Cardiac septum (tissue), 1 donor: ENCODE measurements at regions not wholly inside any gene's neighbourhood (a gene's known extent, or its start where the extent isn't known, plus 50 kb on each side); places are given as distances from the start of the nearest gene placed in this dataset.

Source experiments
- DNase-seq: peaks from one replicate; pipeline ENCODE4 v3.0.0-alpha.2; 2020; ENCODE audit warnings: low spot score
- intact Hi-C: fragments of 100-400 bp; cut with DNase I; formaldehyde crosslinking; loops from one replicate; pipeline ENCODE4 v1.14.0; 2022
- donor health status: DM: no; HTN: no; CAD: no.

GRCh38 chr13:73250061-73250460, 191.3 kb downstream of the KLF5 start:
- no peak for DNase-seq
- intact Hi-C loops, result no loop called here

- intact Hi-C loops, result no loop called here
- no peak for DNase-seq
Measured at GRCh38 chr13:73248711-73249580, 190.1 kb downstream of the KLF5 start.

GRCh38 chr13:73248154-73248553, 189.3 kb downstream of the KLF5 start:
- intact Hi-C loops, result no loop called here
- DNase-seq, result no peak

GRCh38 chr13:73245246-73245645, 186.4 kb downstream of the KLF5 start:
- intact Hi-C loops, result no loop called here

GRCh38 chr13:73244467-73244866, 185.7 kb downstream of the KLF5 start:
- intact Hi-C loops, result no loop called here
- no peak for DNase-seq

More at GRCh38 chr13:73245246-73245645, 186.4 kb downstream of the KLF5 start:
- DNase-seq, result no peak

- intact Hi-C loops, result no loop called here
- no peak for DNase-seq
Measured at GRCh38 chr13:73242515-73243015, 183.8 kb downstream of the KLF5 start.

- intact Hi-C loops, result no loop called here
- no peak for DNase-seq
Measured at GRCh38 chr13:73240193-73240592, 181.4 kb downstream of the KLF5 start.

- DNase-seq, result no peak
- intact Hi-C loops, result no loop called here
Measured at GRCh38 chr13:73235385-73235784, 176.6 kb downstream of the KLF5 start.

GRCh38 chr13:73231471-73231870, 172.7 kb downstream of the KLF5 start:
- intact Hi-C loops, result no loop called here
- DNase-seq, result no peak

- intact Hi-C loops, result no loop called here
Measured at GRCh38 chr13:73230716-73231115, 171.9 kb downstream of the KLF5 start.

GRCh38 chr13:73228546-73228945, 169.7 kb downstream of the KLF5 start:
- no peak for DNase-seq
- intact Hi-C loops, result no loop called here

More at GRCh38 chr13:73230716-73231115, 171.9 kb downstream of the KLF5 start:
- no peak for DNase-seq

- no peak for DNase-seq
- intact Hi-C loops, result no loop called here
Measured at GRCh38 chr13:73225990-73226389, 167.2 kb downstream of the KLF5 start.

GRCh38 chr13:73224703-73225102, 165.9 kb downstream of the KLF5 start:
- no peak for DNase-seq

GRCh38 chr13:73223372-73223781, 164.6 kb downstream of the KLF5 start:
- no peak for DNase-seq
- intact Hi-C loops, result no loop called here

More at GRCh38 chr13:73224703-73225102, 165.9 kb downstream of the KLF5 start:
- intact Hi-C loops, result no loop called here

- intact Hi-C loops, result no loop called here
- DNase-seq, result no peak
Measured at GRCh38 chr13:73222627-73223305, 164.0 kb downstream of the KLF5 start.

- no peak for DNase-seq
- intact Hi-C loops, result no loop called here
Measured at GRCh38 chr13:73220966-73221720, 162.3 kb downstream of the KLF5 start.

GRCh38 chr13:73218181-73218580, 159.4 kb downstream of the KLF5 start:
- intact Hi-C loops, result no loop called here
- DNase-seq, result no peak

GRCh38 chr13:73216381-73216831, 157.6 kb downstream of the KLF5 start:
- intact Hi-C loops, result no loop called here
- DNase-seq, result no peak

GRCh38 chr13:73215823-73216222, 157.0 kb downstream of the KLF5 start:
- intact Hi-C loops, result no loop called here
- no peak for DNase-seq

- no peak for DNase-seq
- intact Hi-C loops, result no loop called here
Measured at GRCh38 chr13:73212482-73212881, 153.7 kb downstream of the KLF5 start.
